ENCODE measurements at regions not wholly inside any gene's neighbourhood (a gene's known extent, or its start where the extent isn't known, plus 50 kb on each side); places are given as distances from the start of the nearest gene placed in this dataset.

- CTCF ChIA-PET: interaction anchor here (0.6 to 2.7 kb wide), 17 partner anchors 12 to 1452 kb away, joined by 3 to 20 read pairs (median 4); no protein-coding TSS in a partner anchor
- no peaks in the 10 kb centered on the region for H3K36me3 Mint-ChIP-seq (ENCODE audit: insufficient read depth, unreplicated experiment)
- Histone ChIP-seq H3K9me3 (no peaks in the 10 kb centered on the region), H3K27me3 (replicated peaks; ENCODE audit: control insufficient read depth, insufficient read depth, low read length) (no peaks in the 10 kb centered on the region; the same call in 1 of the 2 replicates), H3K4me3 (ENCODE audit: low read depth, low read length) (no peak overlapping the region), H3K36me3 (ENCODE audit: control insufficient read depth, insufficient read depth, low read length) (no peaks in the 10 kb centered on the region), H3K4me1 (0 out of 2 replicates have a peak, but pooled peaks cover 3% of the 10 kb centered on the region)
- no peak for TF ChIP-seq CTCF (IDR thresholded peaks at IDR 0.05; ENCODE audit: insufficient read depth in 1 of 2, low read depth in 1 of 2, low read length in 1 of 2, severe bottlenecking in 1 of 2, unreplicated experiment in 1 of 2)
- H3K4me1 Mint-ChIP-seq (ENCODE audit: low read depth, unreplicated experiment): peaks cover 7% of the 10 kb centered on the region
- H3K4me3 Mint-ChIP-seq (ENCODE audit: unreplicated experiment): no peak overlapping the region
- POLR2A ChIA-PET: no interaction called here
- peaks cover 42% of the 10 kb centered on the region for H3K27me3 Mint-ChIP-seq (ENCODE audit: insufficient read depth, unreplicated experiment)
- no peak for DNase-seq
- no TSS peak for BruUV-seq (replicated peaks)
- intact Hi-C loops (cut with micrococcal nuclease; ENCODE audit: unreplicated experiment): no loop called here
- H3K9me3 Mint-ChIP-seq (ENCODE audit: unreplicated experiment): no peaks in the 10 kb centered on the region
- H3K27ac Mint-ChIP-seq (ENCODE audit: unreplicated experiment): no peak overlapping the region
Measured at GRCh38 chr12:4856596-4856995, 53.1 kb upstream of the KCNA1 start.

GRCh38 chr12:4857472-4858291 lies 52.0 kb upstream of the KCNA1 start:
- Histone ChIP-seq H3K4me1 (0 out of 2 replicates have a peak, but pooled peaks cover 3% of the 10 kb centered on the region), H3K4me3 (ENCODE audit: low read depth, low read length) (0 out of 2 replicates have a peak overlapping the region, but pooled peaks have one; percentile 6), H3K9me3 (no peaks in the 10 kb centered on the region), H3K27me3 (replicated peaks; ENCODE audit: control insufficient read depth, insufficient read depth, low read length) (no peaks in the 10 kb centered on the region; the same call in 1 of the 2 replicates), H3K36me3 (ENCODE audit: control insufficient read depth, insufficient read depth, low read length) (no peaks in the 10 kb centered on the region)
- no peak overlapping the region for H3K27ac Mint-ChIP-seq (ENCODE audit: unreplicated experiment)
- no TSS peak for BruUV-seq (replicated peaks)
- peak overlapping the region; percentile 44 for H3K4me3 Mint-ChIP-seq (ENCODE audit: unreplicated experiment)
- no peaks in the 10 kb centered on the region for H3K36me3 Mint-ChIP-seq (ENCODE audit: insufficient read depth, unreplicated experiment)
- peaks cover 7% of the 10 kb centered on the region for H3K4me1 Mint-ChIP-seq (ENCODE audit: low read depth, unreplicated experiment)
- H3K9me3 Mint-ChIP-seq (ENCODE audit: unreplicated experiment): no peaks in the 10 kb centered on the region
- ChIA-PET POLR2A (no interaction called here), CTCF (interaction anchor here (0.6 to 2.7 kb wide), 29 partner anchors 9 to 1701 kb away, joined by 3 to 20 read pairs (median 4); no protein-coding TSS in a partner anchor)
- H3K27me3 Mint-ChIP-seq (ENCODE audit: insufficient read depth, unreplicated experiment): peaks cover 35% of the 10 kb centered on the region
- peak; percentile 74 to 87 for DNase-seq
- intact Hi-C loops (cut with micrococcal nuclease; ENCODE audit: unreplicated experiment): loop anchor here (1.0 kb wide), 1 partner anchor 146 kb away; no protein-coding TSS in a partner anchor
- peak; percentile 94 to 97 for TF ChIP-seq CTCF (IDR thresholded peaks at IDR 0.05; ENCODE audit: insufficient read depth in 1 of 2, low read depth in 1 of 2, low read length in 1 of 2, severe bottlenecking in 1 of 2, unreplicated experiment in 1 of 2)

GRCh38 chr12:4858386-4858785 lies 51.3 kb upstream of the KCNA1 start:
- Histone ChIP-seq H3K9me3 (no peaks in the 10 kb centered on the region), H3K27me3 (replicated peaks; ENCODE audit: control insufficient read depth, insufficient read depth, low read length) (no peaks in the 10 kb centered on the region; the same call in 1 of the 2 replicates), H3K4me3 (ENCODE audit: low read depth, low read length) (no peak overlapping the region), H3K36me3 (ENCODE audit: control insufficient read depth, insufficient read depth, low read length) (no peaks in the 10 kb centered on the region), H3K4me1 (0 out of 2 replicates have a peak, but pooled peaks cover 3% of the 10 kb centered on the region)
- H3K36me3 Mint-ChIP-seq (ENCODE audit: insufficient read depth, unreplicated experiment): no peaks in the 10 kb centered on the region
- H3K4me3 Mint-ChIP-seq (ENCODE audit: unreplicated experiment): peak overlapping the region; percentile 44
- H3K27me3 Mint-ChIP-seq (ENCODE audit: insufficient read depth, unreplicated experiment): peaks cover 38% of the 10 kb centered on the region
- no TSS peak for BruUV-seq (replicated peaks)
- peak; percentile 62 to 73 for DNase-seq
- ChIA-PET POLR2A (no interaction called here), CTCF (interaction anchor here (0.6 to 2.7 kb wide), 14 partner anchors 9 to 1701 kb away, joined by 3 to 20 read pairs (median 6); no protein-coding TSS in a partner anchor)
- H3K4me1 Mint-ChIP-seq (ENCODE audit: low read depth, unreplicated experiment): peaks cover 7% of the 10 kb centered on the region
- no peak overlapping the region for H3K27ac Mint-ChIP-seq (ENCODE audit: unreplicated experiment)
- no peaks in the 10 kb centered on the region for H3K9me3 Mint-ChIP-seq (ENCODE audit: unreplicated experiment)
- peak; percentile 38 to 60 for TF ChIP-seq CTCF (IDR thresholded peaks at IDR 0.05; ENCODE audit: insufficient read depth in 1 of 2, low read depth in 1 of 2, low read length in 1 of 2, severe bottlenecking in 1 of 2, unreplicated experiment in 1 of 2)
- intact Hi-C loops (cut with micrococcal nuclease; ENCODE audit: unreplicated experiment): no loop called here

All from Caco-2 (cell line).